Vagina (tissue), 2 donors: ENCODE measurements at regions not wholly inside any gene's neighbourhood (a gene's known extent, or its start where the extent isn't known, plus 50 kb on each side); places are given as distances from the start of the nearest gene placed in this dataset.

ENCODE experiments used
- CTCF ChIP-seq, 3 experiments: fragments of 450-650 bp in 2 of 3; fragments of 200-600 bp in 1 of 3; sonication (generic) in 1 of 3; IDR thresholded peaks; one replicate each; pipeline ENCODE4 v1.5.1; 2017 to 2019; ENCODE audit warnings: antibody characterized with exemption in 3 of 3, mild to moderate bottlenecking in 2 of 3, moderate library complexity in 2 of 3
- POLR2A ChIP-seq, 2 donors: fragments of 450-650 bp; IDR thresholded peaks; one replicate each; pipeline ENCODE4 v1.6.1; 2017; ENCODE audit warnings: antibody characterized with exemption in 2 of 2, mild to moderate bottlenecking in 2 of 2, moderate library complexity in 2 of 2

- TF ChIP-seq CTCF (IDR thresholded peaks at IDR 0.05) (no peak), POLR2A (IDR thresholded peaks at IDR 0.05) (no peak)
Observed at GRCh38 chr6:62429781-62430180, 143.8 kb upstream of the KHDRBS2 start.
